ENCODE measurements at regions not wholly inside any gene's neighbourhood (a gene's known extent, or its start where the extent isn't known, plus 50 kb on each side); places are given as distances from the start of the nearest gene placed in this dataset.

GRCh38 chr3:111325160-111325718 lies 216.8 kb upstream of the CD96 start:
- TF ChIP-seq CTCF (IDR thresholded peaks at IDR 0.05; ENCODE audit: low read length) (no peak), EZH2phosphoT487 (IDR thresholded peaks at IDR 0.05; ENCODE audit: low read length) (no peak)
